ENCODE measurements at regions not wholly inside any gene's neighbourhood (a gene's known extent, or its start where the extent isn't known, plus 50 kb on each side); places are given as distances from the start of the nearest gene placed in this dataset.

DNA sequence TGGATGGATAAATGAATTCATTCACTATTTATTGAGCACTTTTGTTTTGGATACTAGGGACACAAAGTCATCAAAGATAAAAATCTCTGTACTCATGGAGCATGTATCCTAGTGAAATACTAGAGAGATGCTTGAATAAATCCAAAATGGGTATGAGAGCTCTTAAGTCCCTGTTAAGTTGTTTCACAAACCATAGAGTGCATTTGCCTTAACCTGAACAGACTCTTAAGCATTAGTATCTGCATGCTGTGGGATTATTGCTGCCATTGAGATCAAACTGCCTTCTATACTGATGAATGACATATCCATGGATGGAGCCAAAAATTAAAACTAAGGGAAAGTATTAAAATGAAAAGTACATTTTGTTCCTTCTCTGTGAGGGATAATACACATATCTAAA lies 206.5 kb upstream of the KRR1 start:
- no peak for DNase-seq

DNA sequence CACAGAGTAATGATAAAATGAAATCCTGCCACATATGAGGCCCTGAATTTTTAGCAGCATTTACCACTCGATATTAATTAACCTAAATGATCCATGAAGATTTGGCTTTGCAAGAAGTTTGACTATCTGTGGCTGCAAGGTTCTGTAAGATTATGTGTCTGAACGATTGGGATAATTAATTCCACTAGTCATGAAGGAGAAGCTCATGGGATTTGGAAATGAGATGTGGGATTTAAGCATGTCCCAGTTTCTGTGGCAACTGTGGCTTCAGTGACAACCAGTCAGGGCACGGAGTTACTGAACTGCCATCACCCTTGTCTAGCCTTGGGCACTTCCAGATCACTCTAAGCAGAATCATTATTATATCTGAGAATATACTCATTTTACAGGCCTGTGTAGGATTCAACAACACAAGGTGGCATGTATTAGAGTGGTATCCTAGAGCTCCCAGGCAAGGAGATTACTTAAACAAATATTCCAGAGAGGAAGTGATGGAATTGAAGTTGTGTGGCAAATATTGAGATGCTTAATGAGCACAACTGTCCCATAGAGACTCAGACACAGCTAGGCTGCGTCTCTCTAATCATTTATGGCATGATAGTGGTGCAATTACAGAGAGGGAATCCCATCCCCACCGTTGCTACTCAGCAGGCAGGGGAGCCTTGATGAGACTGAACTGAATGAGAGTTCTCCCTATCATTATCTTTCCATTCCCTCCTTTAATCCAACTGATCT lies 205.0 kb upstream of the KRR1 start:
- DNase-seq, result no peak

DNA sequence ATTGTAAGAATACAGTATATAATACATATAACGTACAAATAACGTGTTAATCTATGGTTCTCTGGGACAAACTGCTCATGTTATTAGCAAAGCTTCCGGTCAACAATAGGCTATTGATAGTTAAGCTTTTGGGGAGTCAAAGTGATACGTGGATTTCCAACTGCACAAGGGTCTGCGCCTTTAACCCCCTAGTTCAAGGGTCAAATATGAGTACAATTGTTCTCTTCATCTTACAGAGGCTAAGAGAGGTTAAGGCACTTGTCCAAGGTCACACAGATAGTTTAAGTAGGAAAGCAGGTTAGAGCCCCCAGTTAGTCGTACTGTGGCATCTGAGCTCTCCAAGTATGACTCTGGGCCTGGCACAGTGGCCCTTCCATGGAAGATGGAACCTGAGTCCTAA lies 204.3 kb upstream of the KRR1 start:
- DNase-seq, result no peak

DNA sequence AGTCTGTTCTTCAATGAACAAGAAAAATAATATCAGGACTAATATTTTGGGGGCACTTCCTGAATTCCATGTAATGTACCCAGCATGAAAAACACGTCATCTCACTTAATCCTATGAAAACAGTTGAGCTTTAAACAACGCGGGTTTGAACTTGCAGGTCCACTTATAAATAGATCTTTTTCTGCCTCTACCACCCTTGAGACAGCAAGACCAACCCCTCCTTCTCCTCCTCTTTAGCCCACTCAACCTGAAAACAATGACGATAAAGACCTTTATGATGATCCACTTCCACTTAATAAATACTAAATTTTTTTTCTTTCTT lies 203.9 kb upstream of the KRR1 start:
- DNase-seq, result no peak

DNA sequence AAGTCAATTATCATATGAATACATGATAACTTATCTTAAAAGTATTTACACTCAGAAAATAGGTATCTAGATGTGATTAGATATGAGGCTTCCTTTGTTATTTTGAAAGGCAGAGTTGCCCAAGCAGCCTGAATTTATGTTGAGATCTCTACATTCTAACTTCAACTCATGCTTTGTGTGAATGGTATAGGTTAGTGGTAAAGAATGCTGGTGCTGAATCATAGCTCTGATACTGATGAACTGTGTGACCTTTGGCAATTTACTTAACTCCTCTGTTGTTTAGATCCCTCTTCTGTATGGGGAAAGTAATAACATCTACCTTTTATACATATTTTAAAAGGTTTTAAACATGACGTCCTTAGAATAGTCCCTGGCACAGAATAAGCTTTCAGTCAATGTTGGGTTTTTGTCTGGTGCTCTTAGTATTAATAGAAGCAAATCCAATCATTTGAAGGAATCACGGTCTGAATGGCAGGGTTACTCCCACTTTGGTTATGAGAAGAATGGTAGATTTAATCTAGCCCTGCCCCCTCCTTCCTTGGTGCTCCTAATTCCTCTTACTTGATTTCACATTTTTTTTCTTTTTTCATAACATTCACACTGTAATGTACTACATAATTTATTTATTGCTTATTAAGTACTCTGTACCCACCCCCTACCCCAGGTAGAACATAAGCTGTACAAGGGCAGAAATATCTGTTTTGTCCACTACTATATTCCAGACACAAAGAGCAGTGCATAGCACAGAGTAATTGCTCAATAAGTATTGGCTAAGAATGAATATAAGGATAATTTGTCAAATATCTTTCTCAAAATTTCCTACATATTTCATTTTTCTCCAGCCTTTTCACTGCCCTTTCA lies 203.3 kb upstream of the KRR1 start:
- no peak for DNase-seq

DNA sequence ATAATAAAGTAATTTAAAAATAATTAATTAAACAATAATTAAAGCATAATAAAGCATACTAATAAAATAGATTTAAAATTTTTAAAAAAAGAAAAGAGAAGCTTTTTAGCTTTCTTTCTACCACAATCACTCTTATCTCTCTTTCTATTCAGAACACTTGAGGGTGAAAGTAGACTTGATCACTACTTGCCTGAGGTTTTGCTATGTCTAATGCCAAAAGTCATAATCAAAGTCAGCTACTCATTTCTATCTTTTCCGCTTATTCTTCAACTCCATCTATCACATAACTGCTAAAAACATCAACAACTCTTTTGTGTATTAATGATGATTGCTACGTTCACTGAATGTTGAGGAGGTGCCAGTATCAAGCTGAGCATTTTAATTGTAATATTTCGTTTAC lies 202.0 kb upstream of the KRR1 start:
- DNase-seq, result no peak

DNA sequence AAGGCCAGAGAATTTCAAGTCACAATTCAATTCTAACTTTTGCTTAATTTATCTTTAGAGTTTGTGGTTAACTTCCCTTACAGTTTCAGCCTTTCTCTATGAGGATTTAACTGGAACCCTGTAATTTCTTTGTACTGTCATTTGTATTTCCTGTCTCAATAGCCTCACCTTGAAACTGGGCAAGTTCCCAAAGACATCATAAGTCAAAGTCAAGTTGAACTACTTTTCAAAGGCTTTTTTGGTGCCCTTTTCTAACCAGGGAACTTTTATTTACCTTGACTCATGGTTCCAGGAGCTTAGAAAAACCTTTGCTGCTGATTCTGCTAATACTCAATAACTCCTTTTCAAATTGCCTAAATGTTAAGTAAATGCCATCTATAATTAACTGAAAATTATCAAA lies 200.8 kb upstream of the KRR1 start:
- DNase-seq, result no peak

DNA sequence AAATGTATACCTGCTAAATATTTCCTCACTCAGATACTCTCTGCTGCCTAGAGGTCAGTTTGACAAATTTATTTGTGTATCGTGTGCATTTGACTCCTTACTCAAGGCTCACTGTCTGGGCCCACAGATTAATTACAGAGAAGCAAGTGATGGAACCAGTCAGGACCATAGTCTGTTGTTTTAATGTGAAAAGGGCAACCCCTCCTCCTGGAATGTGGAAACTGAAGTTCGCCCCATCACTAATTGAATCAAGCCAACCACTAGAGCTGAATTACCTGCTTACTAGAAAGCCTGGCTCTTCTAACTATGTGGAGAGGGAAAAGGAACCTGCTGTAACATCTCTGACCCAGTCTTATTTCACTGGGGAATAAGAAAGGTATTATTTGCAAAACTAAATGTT lies 199.9 kb upstream of the KRR1 start:
- no peak for DNase-seq

DNA sequence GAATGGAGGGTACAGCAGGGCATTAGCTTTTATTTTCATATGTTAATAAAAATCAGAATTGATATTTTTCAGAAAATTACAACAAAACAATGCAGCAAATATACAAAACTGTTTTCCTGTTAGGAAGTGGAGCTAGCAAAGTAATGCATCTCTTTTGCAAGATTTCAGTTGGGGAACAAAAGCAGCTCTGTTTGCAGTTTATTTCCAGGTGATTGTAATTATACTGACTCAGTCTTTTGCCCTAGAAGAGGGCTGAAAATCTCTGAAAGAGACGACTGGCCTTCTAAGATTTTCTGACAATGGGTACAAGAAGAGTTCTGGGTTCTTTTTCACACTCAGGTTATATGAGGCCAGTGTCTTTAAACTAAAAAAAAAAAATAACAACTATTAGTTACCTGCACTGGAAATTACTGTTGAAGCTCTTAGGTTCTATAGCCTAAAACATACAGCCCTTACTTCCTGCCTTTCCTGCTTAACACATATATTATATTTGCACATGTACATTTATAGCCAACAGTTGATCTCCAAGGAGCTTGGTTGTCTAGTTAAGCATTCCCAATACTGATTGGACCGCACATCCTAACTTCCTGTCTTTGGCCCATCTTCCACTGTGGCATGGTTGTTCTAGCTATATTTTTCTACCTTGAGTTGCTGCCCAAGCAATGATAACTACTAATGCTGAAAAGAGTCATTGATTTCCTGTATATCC lies 199.1 kb upstream of the KRR1 start:
- DNase-seq, result no peak

DNA sequence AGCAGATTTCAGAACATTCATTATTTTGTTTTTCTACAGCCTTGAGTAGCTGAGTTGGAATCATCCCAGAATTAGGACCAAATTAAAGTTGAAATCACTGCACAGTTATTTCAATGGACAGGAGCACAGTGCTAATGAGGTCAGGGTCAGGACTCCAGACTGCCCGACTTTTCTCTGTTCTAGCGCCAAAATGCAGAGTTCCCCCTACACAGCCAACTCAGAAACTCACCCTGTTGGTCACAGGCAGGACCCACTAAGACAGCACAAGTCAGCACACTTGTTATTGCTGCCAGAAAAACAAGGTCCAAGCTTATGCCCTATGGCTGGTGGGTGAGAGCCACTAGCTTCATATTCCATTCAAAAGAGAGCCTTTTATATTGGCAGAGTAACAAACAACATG lies 198.1 kb upstream of the KRR1 start:
- DNase-seq, result no peak

DNA sequence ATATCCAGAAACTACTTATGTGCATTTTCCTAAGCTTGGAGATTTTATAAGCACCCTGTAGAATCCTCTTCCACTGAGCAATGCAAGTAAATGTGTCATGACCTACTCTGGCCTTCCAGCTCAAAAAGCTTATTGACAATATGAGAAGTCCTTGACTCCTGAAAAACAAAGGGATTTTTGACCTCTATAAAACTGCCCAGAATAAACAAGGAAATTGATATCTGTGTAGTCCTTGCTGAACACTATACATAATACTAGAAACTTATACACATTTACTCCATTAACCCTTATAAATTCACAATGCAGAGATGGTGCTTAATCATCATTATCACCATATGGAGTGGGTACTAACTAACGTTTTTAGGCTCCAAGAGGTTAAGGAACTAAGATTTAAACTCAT lies 197.4 kb upstream of the KRR1 start:
- DNase-seq, result no peak

DNA sequence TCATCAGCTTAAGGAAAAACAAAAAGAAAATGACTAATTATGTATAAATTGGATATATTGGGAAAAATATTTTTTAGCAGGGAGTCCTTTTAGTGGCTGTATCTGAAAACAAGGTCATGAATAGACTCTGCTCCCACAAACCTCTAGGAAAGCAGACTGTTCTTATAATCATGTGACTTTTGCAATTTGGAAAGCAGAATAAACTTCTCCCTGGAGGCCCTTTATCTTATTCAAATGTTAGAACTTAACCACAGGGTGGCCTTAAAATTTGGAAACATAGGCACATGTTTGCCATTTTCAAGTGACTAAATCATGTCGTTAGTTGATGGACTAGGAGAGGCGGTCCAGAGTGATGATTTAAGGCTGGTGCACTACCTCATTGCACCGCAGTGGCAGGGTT lies 196.6 kb upstream of the KRR1 start:
- no peak for DNase-seq

DNA sequence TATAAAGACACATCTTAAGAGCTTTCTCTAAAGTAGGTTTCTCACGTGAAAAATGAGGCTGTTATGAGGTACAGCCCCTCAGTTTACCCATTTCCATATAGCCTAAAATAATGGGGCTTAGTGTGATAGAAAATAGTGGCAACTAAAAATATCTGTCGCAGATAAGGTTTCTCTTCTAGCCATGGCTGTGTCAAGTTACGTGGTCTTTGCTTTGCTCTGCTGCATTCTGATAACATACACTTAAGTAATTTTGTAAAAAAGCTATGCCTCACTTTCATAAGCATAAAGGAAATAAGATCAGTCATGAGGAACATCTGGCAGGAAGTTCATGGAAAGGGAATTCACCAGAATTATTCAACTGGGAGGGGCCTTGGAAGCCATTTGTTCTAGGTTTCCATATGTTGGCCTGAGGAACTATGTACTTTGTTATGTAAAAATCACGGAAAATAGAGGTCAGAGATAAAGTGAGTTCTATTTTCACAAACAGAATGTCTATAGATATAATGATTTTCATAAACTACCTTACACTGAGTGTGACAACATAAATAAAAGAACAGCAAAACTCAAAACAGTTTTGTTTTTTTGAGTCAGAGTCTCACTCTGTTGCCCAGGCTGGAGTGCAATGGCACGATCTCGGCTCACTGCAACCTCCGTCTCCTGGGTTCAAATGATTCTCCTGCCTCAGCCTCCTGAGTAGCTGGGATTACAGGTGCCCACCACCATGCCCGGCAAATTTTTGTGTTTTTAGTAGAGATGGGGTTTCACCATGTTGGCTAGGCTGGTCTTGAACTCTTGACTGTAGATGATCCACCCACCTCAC lies 195.6 kb upstream of the KRR1 start:
- no peak for DNase-seq

DNA sequence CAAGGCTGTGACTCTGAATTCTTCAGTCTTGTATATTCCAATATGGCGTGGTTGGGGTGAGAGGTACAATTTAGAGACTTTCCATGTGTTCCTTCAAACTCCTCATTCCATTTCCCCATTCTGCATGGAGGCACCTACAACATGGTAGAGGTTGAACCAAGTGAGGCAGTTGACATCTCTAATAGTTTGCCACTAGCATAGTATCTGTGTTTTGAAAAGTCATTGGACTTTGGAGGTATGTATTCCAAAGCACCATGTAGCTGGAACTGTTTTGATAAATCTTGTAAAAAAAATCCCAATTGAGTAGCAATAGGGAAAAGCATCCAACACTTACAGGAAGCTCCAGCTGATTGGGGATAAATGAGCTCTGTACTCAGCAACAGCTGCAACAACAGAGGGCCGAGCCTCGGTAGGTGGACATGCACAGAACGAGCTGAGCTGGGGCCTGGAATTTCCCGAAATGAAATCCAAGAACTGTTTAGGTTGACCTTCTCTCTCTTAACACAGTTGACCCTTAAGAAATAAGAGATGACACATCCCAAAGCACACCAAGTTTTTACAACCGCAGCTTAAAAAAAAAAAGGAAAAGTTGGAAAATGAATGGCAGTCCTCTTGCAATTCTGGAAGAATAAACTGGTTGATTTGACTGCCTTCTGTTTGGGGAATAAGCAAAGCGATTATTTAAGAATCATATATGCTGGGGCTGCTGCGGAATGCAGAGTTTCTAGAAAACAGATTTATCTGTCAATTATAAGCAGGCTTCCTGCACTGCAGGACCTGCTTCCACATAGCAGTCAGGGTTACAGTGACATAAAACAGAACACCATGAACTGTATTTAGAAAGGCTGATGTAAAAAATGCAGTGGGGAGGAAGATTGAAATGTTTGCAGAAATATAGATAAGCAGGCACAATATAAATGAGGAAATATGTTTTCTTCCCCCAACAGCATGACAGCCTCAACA lies 194.6 kb upstream of the KRR1 start:
- no peak for DNase-seq

DNA sequence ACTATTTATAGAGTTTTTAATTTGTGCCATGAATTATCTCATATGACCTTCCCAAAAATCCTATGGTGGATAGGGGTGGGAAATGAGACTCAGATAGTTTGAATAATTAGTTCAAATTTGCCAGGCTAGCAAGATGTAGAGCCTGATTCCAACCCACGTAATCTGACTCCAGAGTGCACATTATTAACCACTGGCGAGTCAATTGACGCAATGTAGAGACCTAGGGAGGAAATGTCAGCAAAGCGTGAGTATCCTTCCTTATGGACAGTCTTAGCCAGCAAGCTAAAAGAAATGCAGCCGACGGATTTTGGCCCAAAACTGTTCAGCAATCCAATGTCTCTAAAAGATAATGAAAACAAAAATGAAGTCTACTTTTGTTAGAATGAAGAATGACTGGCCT lies 193.3 kb upstream of the KRR1 start:
- DNase-seq, result no peak

DNA sequence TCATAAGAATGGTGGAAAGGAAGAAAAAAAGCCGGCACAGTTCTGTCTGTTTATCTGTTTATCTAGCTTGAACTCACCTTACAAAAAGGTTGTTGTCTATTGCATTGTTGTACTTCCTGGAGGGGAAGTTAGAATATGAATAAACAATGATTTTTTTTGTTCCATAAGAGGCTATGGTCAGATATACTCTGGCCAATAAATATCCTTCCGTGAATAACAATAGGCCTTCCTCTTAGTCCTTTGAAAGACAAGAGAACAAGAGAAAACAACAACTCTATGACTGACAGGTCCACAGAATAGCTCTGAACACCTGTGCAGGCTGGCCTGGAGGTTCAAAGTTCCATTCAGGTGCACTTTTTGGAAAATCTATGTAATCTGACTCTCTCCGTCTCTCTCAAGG lies 192.8 kb upstream of the KRR1 start:
- no peak for DNase-seq

DNA sequence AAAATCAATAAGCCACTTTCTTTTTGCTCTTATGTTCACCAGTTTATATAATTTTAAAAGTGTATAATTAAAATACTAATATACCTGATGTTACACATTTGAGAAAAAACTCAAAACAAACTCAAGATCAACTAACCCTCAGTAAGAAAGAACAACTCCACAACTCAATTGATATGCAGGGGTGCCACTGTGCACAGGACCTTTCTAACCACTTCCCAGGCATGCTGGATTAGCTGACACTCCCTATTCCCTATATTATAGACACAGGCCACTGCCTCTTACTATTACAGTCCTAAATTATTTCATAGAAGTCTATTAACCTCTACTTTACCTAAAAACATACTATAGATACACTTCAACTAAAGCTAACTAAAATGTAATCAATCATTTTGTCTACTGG lies 191.7 kb upstream of the KRR1 start:
- no peak for DNase-seq

DNA sequence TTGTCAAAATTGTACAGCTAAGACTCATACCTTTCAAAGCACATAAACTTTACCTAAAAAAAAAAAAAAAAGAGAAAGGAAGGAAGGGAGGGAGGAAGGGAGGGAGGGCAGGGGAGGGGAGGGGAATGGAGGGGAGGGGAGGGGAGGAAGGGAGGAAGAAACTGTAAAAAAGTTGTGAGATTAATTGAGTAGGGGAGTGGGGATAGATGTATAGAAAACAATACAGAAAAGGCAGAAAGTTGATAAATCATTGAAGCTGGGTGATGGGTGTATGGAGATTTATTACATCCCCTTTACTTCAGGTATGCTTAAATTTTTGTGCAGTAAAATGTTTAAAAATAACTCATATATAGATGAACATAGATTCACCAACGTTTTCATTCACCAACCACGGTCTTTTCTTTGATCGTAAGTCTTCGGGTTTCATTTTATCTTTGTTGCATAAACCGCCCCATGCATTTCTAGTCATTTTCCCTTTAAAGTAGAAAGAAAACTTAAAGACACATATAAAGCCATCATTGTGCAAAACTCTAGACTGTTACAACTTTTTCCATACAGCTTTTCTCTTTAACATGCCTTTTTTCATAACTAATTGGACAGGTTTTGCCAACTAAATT lies 191.2 kb upstream of the KRR1 start:
- peak in 2 of 6 experiments; percentile 3 to 6 for DNase-seq

DNA sequence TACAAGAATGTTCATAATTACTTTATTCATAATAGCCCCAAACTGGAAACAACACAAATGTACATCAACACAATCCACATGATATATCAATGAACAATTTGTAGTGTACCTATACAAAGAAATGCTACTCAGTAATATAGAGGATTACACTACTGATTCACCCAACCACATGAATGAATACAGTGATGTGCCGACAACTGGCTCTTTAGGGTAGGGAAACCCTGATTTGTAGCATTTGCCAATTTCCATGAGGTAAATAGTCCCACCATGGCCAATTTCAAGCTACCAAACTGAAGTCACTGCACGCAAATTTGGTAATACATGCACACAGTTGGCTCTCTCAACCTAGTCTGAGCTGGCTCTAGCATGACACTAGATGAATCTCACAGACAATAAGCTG lies 190.4 kb upstream of the KRR1 start:
- DNase-seq, result no peak

DNA sequence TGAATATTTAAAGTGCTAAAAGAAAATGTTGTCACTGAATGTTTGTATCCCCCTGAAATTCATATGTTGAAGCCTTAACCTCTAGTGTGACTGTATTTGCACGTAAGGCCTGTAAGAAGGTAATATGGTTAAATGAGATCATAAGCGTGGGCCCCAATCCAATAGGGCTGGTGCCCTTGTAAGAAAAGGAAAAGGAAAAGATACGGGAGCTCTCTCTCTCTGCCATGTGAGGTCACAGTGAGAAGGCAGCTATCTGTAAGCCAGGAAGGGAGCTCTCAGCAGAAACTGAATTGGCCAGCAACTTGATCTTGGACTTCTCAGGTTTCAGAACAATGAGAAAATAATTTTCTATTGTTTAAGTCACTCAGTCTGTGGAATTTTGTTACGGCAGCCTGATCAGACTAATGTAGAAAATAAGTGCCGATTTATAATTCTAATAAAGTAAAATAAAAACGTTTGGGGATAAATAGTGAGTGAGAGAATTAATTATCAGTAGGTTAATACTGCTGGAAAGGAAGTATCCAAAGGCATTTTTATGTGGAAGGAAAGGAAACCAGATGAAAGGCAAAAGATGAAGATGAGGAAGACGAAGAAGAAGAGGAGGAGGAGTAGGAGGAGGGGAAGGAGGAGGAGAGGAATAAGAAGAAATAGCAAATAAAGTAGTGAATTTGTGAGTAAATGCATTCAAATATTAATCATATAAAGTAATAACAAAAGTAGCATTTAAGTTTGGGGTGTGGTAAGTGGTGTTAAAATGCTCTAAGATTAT lies 188.5 kb upstream of the KRR1 start:
- no peak for DNase-seq

DNA sequence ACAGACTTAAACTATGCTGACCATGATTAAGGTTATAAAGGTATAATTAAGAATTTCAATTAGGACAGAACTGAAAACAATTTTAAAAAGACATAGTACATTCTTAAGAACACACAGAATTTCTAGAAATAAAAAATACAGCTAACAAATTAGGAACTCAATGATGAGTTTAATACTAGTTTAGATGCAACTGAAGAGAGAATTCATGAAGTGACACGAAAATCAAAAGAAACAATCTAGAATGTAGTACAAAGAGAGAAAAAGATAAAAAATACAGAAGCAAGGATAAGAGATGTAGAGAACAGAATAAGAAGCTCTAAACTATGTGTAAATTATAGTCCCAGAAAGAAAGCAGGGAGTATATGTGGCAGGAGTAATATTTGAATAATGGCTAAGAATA lies 187.8 kb upstream of the KRR1 start:
- no peak for DNase-seq
